SJSA1 (cell line): ENCODE measurements at regions not wholly inside any gene's neighbourhood (a gene's known extent, or its start where the extent isn't known, plus 50 kb on each side); places are given as distances from the start of the nearest gene placed in this dataset.
A peak's percentile ranks its signal among the peaks of the same experiment; 100 is the strongest.
"Not testable (repeated sequence)": the region's sequence is repeated elsewhere in the genome, so short reads cannot be mapped to it uniquely, and the experiment has no call there.

Experiments
- DNase-seq, 2 experiments: peaks; one replicate each; pipeline ENCODE4 v3.0.0-alpha.2; 2015 to 2020; ENCODE audit warnings: low spot score in 2 of 2, low read depth in 1 of 2
- H3K27ac ChIP-seq: fragments of 250-450 bp; sonication (Bioruptor Pico); 2 replicates; pipeline ENCODE4 v1.5.1; 2020; ENCODE audit warnings: mild to moderate bottlenecking, moderate library complexity
- H3K27me3 ChIP-seq: fragments of 250-450 bp; sonication (Bioruptor Pico); replicated peaks from 2 replicates; pipeline ENCODE4 v1.5.1; 2020; ENCODE audit warnings: mild to moderate bottlenecking, moderate library complexity
- H3K36me3 ChIP-seq: fragments of 250-450 bp; sonication (Bioruptor Pico); 2 replicates; pipeline ENCODE4 v1.5.1; 2020; ENCODE audit warnings: mild to moderate bottlenecking
- H3K4me1 ChIP-seq: fragments of 250-450 bp; sonication (Bioruptor Pico); replicated peaks from 2 replicates; pipeline ENCODE4 v1.6.1; 2021; ENCODE audit warnings: mild to moderate bottlenecking
- H3K4me3 ChIP-seq: fragments of 250-450 bp; sonication (Bioruptor Pico); 2 replicates; pipeline ENCODE4 v1.5.1; 2020; ENCODE audit warnings: mild to moderate bottlenecking
- H3K9me3 ChIP-seq: fragments of 250-450 bp; sonication (Bioruptor Pico); replicated peaks from 2 replicates; pipeline ENCODE4 v1.5.1; 2020; ENCODE audit warnings: mild to moderate bottlenecking

GRCh38 chr2:52345082-52345481, 1313.2 kb upstream of the NRXN1 start:
- no peak for DNase-seq
- Histone ChIP-seq H3K4me3 (no peak overlapping the region), H3K36me3 (no peaks in the 10 kb centered on the region), H3K4me1 (peaks cover 5% of the 10 kb centered on the region; the same call in 1 of the 2 replicates), H3K27ac (no peak overlapping the region), H3K27me3 (no peaks in the 10 kb centered on the region), H3K9me3 (peaks cover 5% of the 10 kb centered on the region; the same call in 1 of the 2 replicates)

GRCh38 chr2:52343706-52344266, 1311.9 kb upstream of the NRXN1 start:
- Histone ChIP-seq H3K36me3 (no peaks in the 10 kb centered on the region), H3K9me3 (peaks cover 5% of the 10 kb centered on the region; the same call in 1 of the 2 replicates), H3K4me1 (peaks cover 5% of the 10 kb centered on the region; the same call in 1 of the 2 replicates), H3K4me3 (no peak overlapping the region), H3K27me3 (no peaks in the 10 kb centered on the region), H3K27ac (no peak overlapping the region)
- no peak for DNase-seq

DNA sequence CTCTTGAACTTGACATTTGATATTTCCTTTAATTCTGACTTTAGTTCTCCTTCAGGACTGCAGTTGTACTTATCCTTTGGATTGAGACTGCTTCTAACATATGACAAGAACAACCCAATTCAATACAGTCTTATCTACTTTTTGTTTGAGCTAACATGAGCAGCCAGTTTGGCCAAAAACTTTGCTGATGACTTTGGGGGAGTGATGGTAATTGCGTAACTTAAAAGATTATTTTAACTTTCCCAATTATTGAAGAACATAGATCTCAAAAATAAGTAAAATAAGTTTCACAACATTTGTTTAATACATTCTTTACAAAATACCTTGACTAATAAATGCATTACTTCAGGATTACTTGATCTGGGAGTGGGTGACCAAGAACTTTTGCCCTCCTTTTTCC, 1311.1 kb upstream of the NRXN1 start:
- no peak for DNase-seq
- no peak overlapping the region for H3K4me3 ChIP-seq
- 0 out of 2 replicates have a peak, but pooled peaks cover 5% of the 10 kb centered on the region for H3K9me3 ChIP-seq
- no peaks in the 10 kb centered on the region for H3K27me3 ChIP-seq
- no peak overlapping the region for H3K27ac ChIP-seq
- no peaks in the 10 kb centered on the region for H3K36me3 ChIP-seq
- H3K4me1 ChIP-seq = peaks cover 5% of the 10 kb centered on the region; the same call in 1 of the 2 replicates

DNA sequence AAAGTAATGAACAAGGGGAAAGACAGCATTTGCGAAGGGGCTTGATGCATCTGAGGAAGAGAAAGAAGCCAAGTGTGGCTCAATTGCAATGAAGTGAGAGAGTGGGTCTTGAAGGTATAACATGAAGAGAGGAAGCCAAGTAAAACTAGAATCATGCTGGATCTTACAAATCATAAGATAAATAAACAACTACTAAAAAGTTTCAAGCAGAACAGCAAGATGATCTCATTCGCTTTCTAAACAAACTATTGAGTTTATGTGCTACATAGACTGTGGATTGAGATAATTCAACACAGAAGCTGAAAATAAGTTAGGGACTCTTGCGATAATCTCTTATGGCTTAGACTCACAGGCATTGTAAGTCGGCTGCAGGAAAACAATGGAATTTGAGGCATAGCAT, 1310.5 kb upstream of the NRXN1 start:
- peaks cover 5% of the 10 kb centered on the region; the same call in 1 of the 2 replicates for H3K4me1 ChIP-seq
- 0 out of 2 replicates have a peak, but pooled peaks cover 5% of the 10 kb centered on the region for H3K9me3 ChIP-seq
- DNase-seq = peak in 1 of 2 experiments; percentile 31
- H3K36me3 ChIP-seq = no peaks in the 10 kb centered on the region
- no peak overlapping the region for H3K4me3 ChIP-seq
- H3K27me3 ChIP-seq = no peaks in the 10 kb centered on the region
- no peak overlapping the region for H3K27ac ChIP-seq

GRCh38 chr2:52341732-52342131, 1309.8 kb upstream of the NRXN1 start:
- no peak for DNase-seq
- Histone ChIP-seq H3K9me3 (0 out of 2 replicates have a peak, but pooled peaks cover 5% of the 10 kb centered on the region), H3K27ac (no peak overlapping the region), H3K4me3 (no peak overlapping the region), H3K4me1 (peaks cover 5% of the 10 kb centered on the region; the same call in 1 of the 2 replicates), H3K27me3 (no peaks in the 10 kb centered on the region), H3K36me3 (no peaks in the 10 kb centered on the region)

- Histone ChIP-seq H3K27me3 (no peaks in the 10 kb centered on the region), H3K4me1 (peaks cover 5% of the 10 kb centered on the region; the same call in 1 of the 2 replicates), H3K27ac (no peak overlapping the region), H3K4me3 (no peak overlapping the region), H3K9me3 (0 out of 2 replicates have a peak, but pooled peaks cover 3% of the 10 kb centered on the region), H3K36me3 (no peaks in the 10 kb centered on the region)
- DNase-seq = no peak
Observed at GRCh38 chr2:52340171-52340570, 1308.2 kb upstream of the NRXN1 start.

- not testable (repeated sequence) for H3K36me3 ChIP-seq, H3K27me3 ChIP-seq, H3K4me3 ChIP-seq, H3K9me3 ChIP-seq, DNase-seq, H3K27ac ChIP-seq, H3K4me1 ChIP-seq
Observed at GRCh38 chr2:52337786-52338185, 1305.9 kb upstream of the NRXN1 start.

DNA sequence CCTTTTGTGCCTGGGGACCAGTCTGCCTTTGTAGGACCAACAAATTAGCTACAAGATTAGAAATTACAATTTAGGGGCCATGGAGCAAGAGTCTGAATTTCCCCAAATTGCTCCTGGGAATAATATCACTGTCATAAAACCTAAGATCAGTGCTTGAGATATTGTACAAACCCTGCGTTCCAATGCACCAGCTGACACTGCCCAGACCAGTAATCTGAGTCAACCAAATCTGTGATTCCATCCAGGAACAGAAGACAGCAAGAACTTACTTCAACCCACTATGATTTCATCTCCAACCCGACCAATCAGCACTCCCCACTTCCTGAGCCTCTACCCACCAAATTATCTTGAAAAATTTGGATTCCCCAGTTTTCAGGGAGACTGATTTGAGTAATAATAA, 1305.0 kb upstream of the NRXN1 start:
- no peaks in the 10 kb centered on the region for H3K4me1 ChIP-seq
- H3K36me3 ChIP-seq = no peaks in the 10 kb centered on the region
- DNase-seq = no peak
- H3K27me3 ChIP-seq = no peaks in the 10 kb centered on the region
- H3K27ac ChIP-seq = no peak overlapping the region
- no peaks in the 10 kb centered on the region for H3K9me3 ChIP-seq
- H3K4me3 ChIP-seq = no peak overlapping the region

DNA sequence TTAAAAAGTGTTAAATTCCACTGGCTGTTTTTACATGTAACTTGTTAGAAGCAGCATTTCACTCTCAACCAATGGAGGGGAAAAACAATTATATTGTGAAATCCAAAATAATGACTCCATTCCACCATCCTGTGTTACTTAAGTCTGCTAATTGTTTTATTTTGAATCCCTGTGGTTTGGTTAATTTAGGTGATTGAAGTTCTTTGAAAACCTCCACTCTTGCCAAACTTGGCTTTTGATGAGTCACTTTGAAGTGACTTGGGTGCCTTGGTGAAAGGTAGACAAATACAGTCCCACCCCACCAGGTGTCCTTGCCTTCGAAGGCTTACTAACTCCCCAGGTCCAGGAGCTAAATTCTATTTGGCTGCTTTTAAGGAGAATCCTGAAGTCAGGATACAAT, 1303.8 kb upstream of the NRXN1 start:
- no peak overlapping the region for H3K4me3 ChIP-seq
- no peaks in the 10 kb centered on the region for H3K36me3 ChIP-seq
- H3K4me1 ChIP-seq = no peaks in the 10 kb centered on the region
- H3K9me3 ChIP-seq = no peaks in the 10 kb centered on the region
- DNase-seq = no peak
- H3K27ac ChIP-seq = no peak overlapping the region
- H3K27me3 ChIP-seq = no peaks in the 10 kb centered on the region

DNA sequence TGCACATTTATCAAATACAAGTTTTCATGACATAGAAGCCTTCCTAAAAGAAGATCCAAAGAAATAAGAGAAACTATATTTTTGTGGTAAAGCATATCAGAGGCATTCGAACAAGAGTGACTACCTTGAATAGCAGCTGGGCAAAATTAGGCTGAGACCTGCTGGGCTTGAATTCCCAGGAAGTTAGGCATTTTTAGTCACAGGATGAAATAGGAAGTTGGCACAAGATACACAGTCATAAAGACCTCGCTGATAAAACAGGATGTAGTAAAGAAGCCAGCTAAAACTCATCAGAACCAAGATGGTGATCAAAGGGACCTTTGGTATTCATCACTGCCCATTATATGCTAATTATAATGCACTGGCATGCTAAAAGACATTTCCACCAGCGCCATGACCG, 1302.3 kb upstream of the NRXN1 start:
- Histone ChIP-seq H3K27me3 (no peaks in the 10 kb centered on the region), H3K27ac (no peak overlapping the region), H3K4me3 (no peak overlapping the region), H3K9me3 (no peaks in the 10 kb centered on the region), H3K4me1 (no peaks in the 10 kb centered on the region), H3K36me3 (no peaks in the 10 kb centered on the region)
- no peak for DNase-seq

- Histone ChIP-seq H3K27ac (no peak overlapping the region), H3K4me3 (no peak overlapping the region), H3K9me3 (peaks cover 4% of the 10 kb centered on the region), H3K4me1 (no peaks in the 10 kb centered on the region), H3K27me3 (no peaks in the 10 kb centered on the region), H3K36me3 (no peaks in the 10 kb centered on the region)
- DNase-seq = no peak
Observed at GRCh38 chr2:52327641-52328040, 1295.7 kb upstream of the NRXN1 start.

DNA sequence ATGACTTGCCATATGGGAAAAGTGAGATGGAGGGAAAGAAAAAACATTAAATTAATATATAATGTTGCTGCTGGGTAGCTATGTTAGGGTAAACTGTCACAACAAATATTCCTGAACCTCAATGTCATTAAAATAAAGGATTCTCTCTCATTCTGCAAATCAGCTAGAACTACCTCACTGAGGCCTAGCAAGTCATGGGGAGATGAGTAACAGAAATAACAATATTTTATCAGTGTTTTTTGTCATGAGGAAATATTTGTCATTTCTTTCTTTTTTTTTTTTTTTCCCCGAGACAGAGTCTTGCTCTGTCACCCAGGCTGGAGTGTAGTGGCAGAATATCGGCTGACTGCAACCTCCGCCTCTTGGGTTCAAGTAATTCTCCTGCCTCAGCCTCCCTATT, 1282.3 kb upstream of the NRXN1 start:
- DNase-seq = no peak
- Histone ChIP-seq H3K27ac (no peak overlapping the region), H3K27me3 (no peaks in the 10 kb centered on the region), H3K4me3 (no peak overlapping the region), H3K4me1 (no peaks in the 10 kb centered on the region), H3K9me3 (no peaks in the 10 kb centered on the region), H3K36me3 (no peaks in the 10 kb centered on the region)

- Histone ChIP-seq H3K36me3 (no peaks in the 10 kb centered on the region), H3K27me3 (no peaks in the 10 kb centered on the region), H3K27ac (no peak overlapping the region), H3K9me3 (no peaks in the 10 kb centered on the region), H3K4me1 (no peaks in the 10 kb centered on the region), H3K4me3 (no peak overlapping the region)
- DNase-seq = no peak
Observed at GRCh38 chr2:52312486-52312885, 1280.6 kb upstream of the NRXN1 start.

GRCh38 chr2:52311862-52312261, 1279.9 kb upstream of the NRXN1 start:
- Histone ChIP-seq H3K27ac (no peak overlapping the region), H3K27me3 (no peaks in the 10 kb centered on the region), H3K4me1 (no peaks in the 10 kb centered on the region), H3K36me3 (no peaks in the 10 kb centered on the region), H3K9me3 (no peaks in the 10 kb centered on the region), H3K4me3 (no peak overlapping the region)
- no peak for DNase-seq

- Histone ChIP-seq H3K27me3 (no peaks in the 10 kb centered on the region), H3K36me3 (no peaks in the 10 kb centered on the region), H3K4me3 (no peak overlapping the region), H3K9me3 (no peaks in the 10 kb centered on the region; the same call in 1 of the 2 replicates), H3K4me1 (no peaks in the 10 kb centered on the region), H3K27ac (no peak overlapping the region)
- DNase-seq = no peak
Observed at GRCh38 chr2:52308156-52308555, 1276.2 kb upstream of the NRXN1 start.
